ENCODE measurements at regions not wholly inside any gene's neighbourhood (a gene's known extent, or its start where the extent isn't known, plus 50 kb on each side); places are given as distances from the start of the nearest gene placed in this dataset.

- Mint-ChIP-seq H3K27ac (no peak overlapping the region), H3K9me3 (no peaks in the 10 kb centered on the region), H3K36me3 (ENCODE audit: low read depth) (no peaks in the 10 kb centered on the region), H3K27me3 (no peaks in the 10 kb centered on the region), H3K4me1 (ENCODE audit: low read depth) (no peaks in the 10 kb centered on the region), H3K4me3 (no peak overlapping the region)
- H3K9me3 ChIP-seq (ENCODE audit: control insufficient read depth in 1 of 2, insufficient read depth in 1 of 2, low read length in 2 of 2) = no peaks in the 10 kb centered on the region
- no peak overlapping the region for H3K27ac ChIP-seq (ENCODE audit: low read depth in 1 of 2, low read length in 2 of 2)
- TF ChIP-seq, protein P1, sequence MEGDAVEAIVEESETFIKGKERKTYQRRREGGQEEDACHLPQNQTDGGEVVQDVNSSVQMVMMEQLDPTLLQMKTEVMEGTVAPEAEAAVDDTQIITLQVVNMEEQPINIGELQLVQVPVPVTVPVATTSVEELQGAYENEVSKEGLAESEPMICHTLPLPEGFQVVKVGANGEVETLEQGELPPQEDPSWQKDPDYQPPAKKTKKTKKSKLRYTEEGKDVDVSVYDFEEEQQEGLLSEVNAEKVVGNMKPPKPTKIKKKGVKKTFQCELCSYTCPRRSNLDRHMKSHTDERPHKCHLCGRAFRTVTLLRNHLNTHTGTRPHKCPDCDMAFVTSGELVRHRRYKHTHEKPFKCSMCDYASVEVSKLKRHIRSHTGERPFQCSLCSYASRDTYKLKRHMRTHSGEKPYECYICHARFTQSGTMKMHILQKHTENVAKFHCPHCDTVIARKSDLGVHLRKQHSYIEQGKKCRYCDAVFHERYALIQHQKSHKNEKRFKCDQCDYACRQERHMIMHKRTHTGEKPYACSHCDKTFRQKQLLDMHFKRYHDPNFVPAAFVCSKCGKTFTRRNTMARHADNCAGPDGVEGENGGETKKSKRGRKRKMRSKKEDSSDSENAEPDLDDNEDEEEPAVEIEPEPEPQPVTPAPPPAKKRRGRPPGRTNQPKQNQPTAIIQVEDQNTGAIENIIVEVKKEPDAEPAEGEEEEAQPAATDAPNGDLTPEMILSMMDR (IDR thresholded peaks at IDR 0.05) = no peak
- H3K4me1 ChIP-seq (ENCODE audit: insufficient read depth, low read length) = no peaks in the 10 kb centered on the region
- POLR2A ChIA-PET = no interaction called here
- ATAC-seq (ENCODE audit: poor library complexity) (no peak), DNase-seq (no peak)
- H3K27me3 ChIP-seq (ENCODE audit: control insufficient read depth in 1 of 2, insufficient read depth in 2 of 2, low read length in 2 of 2) = no peaks in the 10 kb centered on the region
- intact Hi-C loops (cut with DNase I, micrococcal nuclease) = no loop called here
- H3K36me3 ChIP-seq (ENCODE audit: insufficient read depth, low read length) = no peaks in the 10 kb centered on the region
- no peak overlapping the region for H3K4me3 ChIP-seq (ENCODE audit: low read length)
- CTCF ChIA-PET = no interaction called here
Measured at GRCh38 chr10:71060476-71061426, 151.6 kb upstream of the UNC5B start.

- intact Hi-C loops (cut with DNase I, micrococcal nuclease) = no loop called here
- H3K4me1 Mint-ChIP-seq (ENCODE audit: low read depth) = no peaks in the 10 kb centered on the region
- Histone ChIP-seq H3K9me3 (ENCODE audit: control insufficient read depth in 1 of 2, insufficient read depth in 1 of 2, low read length in 2 of 2) (no peaks in the 10 kb centered on the region), H3K36me3 (ENCODE audit: insufficient read depth, low read length) (no peaks in the 10 kb centered on the region), H3K27ac (ENCODE audit: low read depth in 1 of 2, low read length in 2 of 2) (no peak overlapping the region), H3K4me3 (ENCODE audit: low read length) (no peak overlapping the region), H3K4me1 (ENCODE audit: insufficient read depth, low read length) (no peaks in the 10 kb centered on the region), H3K27me3 (ENCODE audit: control insufficient read depth in 1 of 2, insufficient read depth in 2 of 2, low read length in 2 of 2) (no peaks in the 10 kb centered on the region)
- H3K27ac Mint-ChIP-seq = no peak overlapping the region
- no peak for ATAC-seq (ENCODE audit: poor library complexity)
- H3K9me3 Mint-ChIP-seq = no peaks in the 10 kb centered on the region
- CTCF ChIA-PET = no interaction called here
- no peak overlapping the region for H3K4me3 Mint-ChIP-seq
- H3K27me3 Mint-ChIP-seq = no peaks in the 10 kb centered on the region
- DNase-seq = no peak
- H3K36me3 Mint-ChIP-seq (ENCODE audit: low read depth) = no peaks in the 10 kb centered on the region
- TF ChIP-seq, protein P1 (IDR thresholded peaks at IDR 0.05) = no peak
- POLR2A ChIA-PET = no interaction called here
Measured at GRCh38 chr10:71061472-71061871, 150.9 kb upstream of the UNC5B start.

DNA sequence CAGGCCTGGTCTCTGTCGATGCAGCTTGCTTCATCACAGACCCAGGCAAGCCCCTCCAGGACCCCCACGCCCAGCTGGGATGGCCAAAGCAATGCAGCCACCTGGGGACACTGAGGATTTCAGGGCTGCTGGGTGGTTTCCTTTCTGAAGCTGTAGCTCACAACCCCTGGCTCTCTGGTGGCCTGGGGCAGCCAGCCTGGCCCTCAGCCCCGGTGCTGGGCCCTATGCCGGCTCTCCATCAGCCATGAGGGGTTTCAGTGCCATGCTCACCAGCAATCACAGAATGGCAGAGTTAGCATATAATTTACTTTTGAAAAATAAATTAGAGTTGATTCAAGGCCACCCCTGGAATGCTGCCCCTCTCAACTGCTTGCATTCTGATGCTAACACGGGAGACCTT lies 150.2 kb upstream of the UNC5B start:
- Histone ChIP-seq H3K4me3 (ENCODE audit: low read length) (no peak overlapping the region), H3K27me3 (ENCODE audit: control insufficient read depth in 1 of 2, insufficient read depth in 2 of 2, low read length in 2 of 2) (no peaks in the 10 kb centered on the region), H3K27ac (ENCODE audit: low read depth in 1 of 2, low read length in 2 of 2) (no peak overlapping the region), H3K36me3 (ENCODE audit: insufficient read depth, low read length) (no peaks in the 10 kb centered on the region), H3K4me1 (ENCODE audit: insufficient read depth, low read length) (no peaks in the 10 kb centered on the region), H3K9me3 (ENCODE audit: control insufficient read depth in 1 of 2, insufficient read depth in 1 of 2, low read length in 2 of 2) (no peaks in the 10 kb centered on the region)
- CTCF ChIA-PET = no interaction called here
- Mint-ChIP-seq H3K36me3 (ENCODE audit: low read depth) (no peaks in the 10 kb centered on the region), H3K27me3 (no peaks in the 10 kb centered on the region), H3K4me1 (ENCODE audit: low read depth) (no peaks in the 10 kb centered on the region), H3K27ac (no peak overlapping the region), H3K9me3 (no peaks in the 10 kb centered on the region), H3K4me3 (no peak overlapping the region)
- intact Hi-C loops (cut with DNase I, micrococcal nuclease) = no loop called here
- ATAC-seq (ENCODE audit: poor library complexity) = no peak
- POLR2A ChIA-PET = no interaction called here
- no peak for DNase-seq
- TF ChIP-seq, protein P1 (IDR thresholded peaks at IDR 0.05) = no peak

Data from CD4-positive, alpha-beta T cell (primary cell).